Neural crest cell (in vitro differentiated cells): ENCODE measurements at regions not wholly inside any gene's neighbourhood (a gene's known extent, or its start where the extent isn't known, plus 50 kb on each side); places are given as distances from the start of the nearest gene placed in this dataset.
"Not testable (repeated sequence)": the region's sequence is repeated elsewhere in the genome, so short reads cannot be mapped to it uniquely, and the experiment has no call there.

Source experiments
- DNase-seq: peaks from one replicate; pipeline ENCODE4 v3.0.0; 2021; ENCODE audit warnings: low read depth, mixed read lengths, low spot score
- H3K27ac Mint-ChIP-seq: one replicate; pipeline ENCODE4 v1.8.0; 2021; ENCODE audit warnings: mild to moderate bottlenecking, mixed read lengths; ENCODE audit not compliant: unreplicated experiment
- H3K27me3 Mint-ChIP-seq: 2 replicates; pipeline ENCODE4 v1.8.0; 2021; ENCODE audit warnings: low read depth, mild to moderate bottlenecking, mixed read lengths
- H3K36me3 Mint-ChIP-seq: 2 replicates; pipeline ENCODE4 v1.8.0; 2021; ENCODE audit warnings: low read depth, mild to moderate bottlenecking, mixed read lengths
- H3K4me1 Mint-ChIP-seq: 2 replicates; pipeline ENCODE4 v1.8.0; 2021; ENCODE audit warnings: mixed read lengths
- H3K4me3 Mint-ChIP-seq: one replicate; pipeline ENCODE4 v1.8.0; 2021; ENCODE audit warnings: mild to moderate bottlenecking, mixed read lengths
- H3K9me3 Mint-ChIP-seq: 2 replicates; pipeline ENCODE4 v1.8.0; 2021; ENCODE audit warnings: mixed read lengths
- CTCF ChIP-seq: fragments of 200-600 bp; sonication (generic); conservative IDR thresholded peaks from 2 replicates; pipeline ENCODE4 v1.5.0; 2021; ENCODE audit warnings: antibody characterized with exemption, mild to moderate bottlenecking

- Mint-ChIP-seq H3K9me3 (peaks cover 6% of the 10 kb centered on the region), H3K27me3 (no peaks in the 10 kb centered on the region), H3K4me1 (peaks cover 3% of the 10 kb centered on the region), H3K36me3 (peaks cover 12% of the 10 kb centered on the region), H3K4me3 (no peak overlapping the region), H3K27ac (peak overlapping the region; percentile 69)
- no peak for TF ChIP-seq CTCF
- no peak for DNase-seq
These were observed 555.1 kb upstream of the ID2 start for GRCh38 chr2:8126783-8127182.

- not testable (repeated sequence) for H3K27me3 Mint-ChIP-seq, H3K4me3 Mint-ChIP-seq, H3K27ac Mint-ChIP-seq, H3K9me3 Mint-ChIP-seq, DNase-seq, H3K36me3 Mint-ChIP-seq
- H3K4me1 Mint-ChIP-seq, result peaks cover 18% of the 10 kb centered on the region
These were observed 550.4 kb upstream of the ID2 start for GRCh38 chr2:8131423-8131822.

- no peak for TF ChIP-seq CTCF
- H3K4me3 Mint-ChIP-seq, result peak overlapping the region; percentile 71
- no peaks in the 10 kb centered on the region for H3K27me3 Mint-ChIP-seq
- H3K36me3 Mint-ChIP-seq, result peaks cover 10% of the 10 kb centered on the region
- no peak overlapping the region for H3K27ac Mint-ChIP-seq
- no peak for DNase-seq
- peaks cover 6% of the 10 kb centered on the region for H3K9me3 Mint-ChIP-seq
- H3K4me1 Mint-ChIP-seq, result peaks cover 18% of the 10 kb centered on the region
These were observed 549.5 kb upstream of the ID2 start for GRCh38 chr2:8132351-8132831.

GRCh38 chr2:8132879-8133278, 549.0 kb upstream of the ID2 start:
- Mint-ChIP-seq H3K27ac (no peak overlapping the region), H3K4me1 (peaks cover 18% of the 10 kb centered on the region), H3K36me3 (peaks cover 10% of the 10 kb centered on the region), H3K4me3 (no peak overlapping the region), H3K27me3 (no peaks in the 10 kb centered on the region), H3K9me3 (peaks cover 6% of the 10 kb centered on the region)
- DNase-seq, result no peak
- TF ChIP-seq CTCF, result no peak

GRCh38 chr2:8133363-8133762, 548.5 kb upstream of the ID2 start:
- H3K36me3 Mint-ChIP-seq, result peaks cover 8% of the 10 kb centered on the region
- H3K4me1 Mint-ChIP-seq, result peaks cover 18% of the 10 kb centered on the region
- peaks cover 4% of the 10 kb centered on the region for H3K9me3 Mint-ChIP-seq
- H3K27ac Mint-ChIP-seq, result no peak overlapping the region
- no peak for TF ChIP-seq CTCF
- DNase-seq, result no peak
- no peaks in the 10 kb centered on the region for H3K27me3 Mint-ChIP-seq
- no peak overlapping the region for H3K4me3 Mint-ChIP-seq

GRCh38 chr2:8133913-8134472, 547.9 kb upstream of the ID2 start:
- DNase-seq, result no peak
- Mint-ChIP-seq H3K27ac (peak overlapping the region; percentile 59), H3K36me3 (peaks cover 3% of the 10 kb centered on the region), H3K9me3 (no peaks in the 10 kb centered on the region), H3K4me1 (peaks cover 18% of the 10 kb centered on the region), H3K27me3 (no peaks in the 10 kb centered on the region), H3K4me3 (no peak overlapping the region)
- TF ChIP-seq CTCF, result no peak
